Urinary bladder (tissue), 3 donors: ENCODE measurements at regions not wholly inside any gene's neighbourhood (a gene's known extent, or its start where the extent isn't known, plus 50 kb on each side); places are given as distances from the start of the nearest gene placed in this dataset.

Source experiments
- DNase-seq: peaks from one replicate; pipeline ENCODE4 v3.0.0-alpha.2; 2015; ENCODE audit errors: extremely low spot score
- H3K27ac ChIP-seq: one replicate; pipeline ENCODE4 v1.5.1; 2013; ENCODE audit warnings: low read depth, mild to moderate bottlenecking, moderate library complexity
- H3K36me3 ChIP-seq: one replicate; pipeline ENCODE4 v1.6.1; 2013; ENCODE audit warnings: mild to moderate bottlenecking, moderate library complexity; ENCODE audit not compliant: insufficient read depth
- H3K4me1 ChIP-seq: one replicate; pipeline ENCODE4 v1.6.1; 2013; ENCODE audit warnings: mild to moderate bottlenecking, moderate library complexity; ENCODE audit not compliant: insufficient read depth
- H3K4me3 ChIP-seq: one replicate; pipeline ENCODE4 v1.5.1; 2013; ENCODE audit warnings: low read depth, low read length
- WGBS: extraction: QIAGEN DNeasy Blood & Tissue Kit; methylation state at CpG from one replicate; pipeline ENCODE4 v1.1.7; 2013; 5-methylcytosine and 5-hydroxymethylcytosine counted together
- donor health status: healthy with polysubstance abuse.
- donor health status: healthy.

DNA sequence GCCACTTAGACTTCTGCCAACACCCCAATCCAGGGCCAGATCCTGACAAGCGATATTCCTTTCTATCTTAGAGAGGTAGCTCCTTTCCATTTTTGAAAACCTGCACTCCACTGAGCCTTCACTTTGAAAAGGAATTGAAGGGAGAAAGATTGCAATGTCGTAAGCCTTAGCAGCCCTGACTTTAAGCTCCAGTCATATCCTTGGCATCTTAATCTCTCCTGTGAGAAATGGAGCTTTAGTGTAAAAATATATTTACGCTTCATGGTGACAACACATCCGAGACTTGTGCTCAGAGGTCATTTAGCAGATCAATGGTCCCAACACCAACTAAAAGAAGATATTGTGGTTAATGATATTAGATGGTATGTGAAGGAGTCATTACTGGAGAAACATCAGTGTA lies 235.8 kb upstream of the MEX3C start:
- no peak for DNase-seq

GRCh38 chr18:51433881-51434280 lies 236.4 kb upstream of the MEX3C start:
- H3K4me1 ChIP-seq = no peaks in the 10 kb centered on the region
- WGBS = 78% methylated on average over 3 of the region's 3 CpGs
- H3K36me3 ChIP-seq = no peaks in the 10 kb centered on the region
- no peak for DNase-seq
- H3K27ac ChIP-seq = no peak overlapping the region
- H3K4me3 ChIP-seq = no peak overlapping the region

More for the DNA sequence above, 235.8 kb upstream of the MEX3C start:
- 86% methylated on average over 4 of the region's 4 CpGs for WGBS
- Histone ChIP-seq H3K36me3 (no peaks in the 10 kb centered on the region), H3K4me3 (no peak overlapping the region), H3K27ac (no peak overlapping the region), H3K4me1 (no peaks in the 10 kb centered on the region)

- no peak for DNase-seq
- Histone ChIP-seq H3K4me3 (no peak overlapping the region), H3K4me1 (no peaks in the 10 kb centered on the region), H3K27ac (no peak overlapping the region), H3K36me3 (no peaks in the 10 kb centered on the region)
- WGBS = 31% methylated on average over 13 of the region's 13 CpGs
Measured at GRCh38 chr18:51437280-51438271, 240.1 kb upstream of the MEX3C start.

DNA sequence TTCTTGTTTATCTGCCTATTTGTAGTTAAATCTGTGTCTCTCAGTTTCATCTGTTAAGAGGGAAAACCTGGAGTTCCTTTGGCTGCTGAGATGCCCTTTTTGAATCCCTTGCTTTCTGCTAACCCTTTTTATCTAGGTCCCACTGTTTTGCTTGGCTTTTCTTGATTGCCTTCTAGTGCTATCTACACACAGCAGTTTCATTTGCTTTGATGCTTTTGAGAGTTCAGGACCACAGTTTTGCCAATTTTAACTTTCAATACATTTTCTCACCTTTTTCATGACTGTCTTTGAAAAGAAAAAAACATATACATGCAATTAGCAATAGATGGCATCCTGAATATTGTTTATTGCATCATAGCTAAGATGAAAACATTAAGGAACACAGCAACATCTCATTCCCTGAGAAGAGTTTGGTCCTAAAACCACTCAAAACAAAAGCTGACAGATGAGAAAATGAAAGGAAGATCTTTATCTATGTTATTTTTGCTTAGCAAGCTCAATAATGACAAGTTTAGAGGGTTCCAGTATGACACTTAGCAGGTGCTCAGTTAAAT lies 241.4 kb upstream of the MEX3C start:
- Histone ChIP-seq H3K36me3 (no peaks in the 10 kb centered on the region), H3K27ac (no peak overlapping the region), H3K4me1 (no peaks in the 10 kb centered on the region), H3K4me3 (no peak overlapping the region)
- DNase-seq = no peak

GRCh38 chr18:51442012-51442411 lies 244.5 kb upstream of the MEX3C start:
- Histone ChIP-seq H3K4me3 (no peak overlapping the region), H3K4me1 (no peaks in the 10 kb centered on the region), H3K27ac (no peak overlapping the region), H3K36me3 (no peaks in the 10 kb centered on the region)
- DNase-seq = no peak

DNA sequence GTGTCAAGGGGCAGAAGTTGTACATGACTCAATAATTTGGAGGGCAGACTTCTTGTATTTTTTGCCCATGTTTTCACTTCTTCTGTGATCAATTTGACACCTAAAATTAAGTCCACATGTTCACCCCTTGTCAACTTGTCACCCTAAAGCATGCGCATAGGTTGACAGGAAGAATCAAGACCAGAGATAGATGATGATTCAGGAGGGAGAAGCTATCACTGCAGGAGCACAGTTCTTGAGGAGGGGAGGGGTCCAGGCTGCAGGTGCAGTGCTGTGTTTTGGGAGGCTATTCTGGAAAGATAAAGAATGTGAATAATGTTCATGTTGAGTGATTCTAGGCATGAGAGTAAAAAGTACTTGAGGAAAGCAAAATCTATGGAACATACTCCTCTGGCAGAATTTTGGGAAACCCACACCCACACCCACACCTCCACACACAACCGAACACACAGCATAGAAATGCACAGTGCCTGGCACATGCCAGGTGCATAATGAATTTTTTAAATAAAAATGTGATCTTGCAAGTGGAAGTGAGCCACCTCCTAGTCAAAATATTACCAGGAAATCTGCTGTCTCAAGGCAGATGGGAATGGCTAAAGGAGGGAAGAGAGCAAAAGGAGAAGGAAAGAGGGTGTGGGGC lies 249.2 kb upstream of the MEX3C start:
- Histone ChIP-seq H3K4me3 (no peak overlapping the region), H3K4me1 (no peaks in the 10 kb centered on the region), H3K27ac (no peak overlapping the region), H3K36me3 (no peaks in the 10 kb centered on the region)
- no peak for DNase-seq
- 77% methylated on average over 2 of the region's 2 CpGs for WGBS

DNA sequence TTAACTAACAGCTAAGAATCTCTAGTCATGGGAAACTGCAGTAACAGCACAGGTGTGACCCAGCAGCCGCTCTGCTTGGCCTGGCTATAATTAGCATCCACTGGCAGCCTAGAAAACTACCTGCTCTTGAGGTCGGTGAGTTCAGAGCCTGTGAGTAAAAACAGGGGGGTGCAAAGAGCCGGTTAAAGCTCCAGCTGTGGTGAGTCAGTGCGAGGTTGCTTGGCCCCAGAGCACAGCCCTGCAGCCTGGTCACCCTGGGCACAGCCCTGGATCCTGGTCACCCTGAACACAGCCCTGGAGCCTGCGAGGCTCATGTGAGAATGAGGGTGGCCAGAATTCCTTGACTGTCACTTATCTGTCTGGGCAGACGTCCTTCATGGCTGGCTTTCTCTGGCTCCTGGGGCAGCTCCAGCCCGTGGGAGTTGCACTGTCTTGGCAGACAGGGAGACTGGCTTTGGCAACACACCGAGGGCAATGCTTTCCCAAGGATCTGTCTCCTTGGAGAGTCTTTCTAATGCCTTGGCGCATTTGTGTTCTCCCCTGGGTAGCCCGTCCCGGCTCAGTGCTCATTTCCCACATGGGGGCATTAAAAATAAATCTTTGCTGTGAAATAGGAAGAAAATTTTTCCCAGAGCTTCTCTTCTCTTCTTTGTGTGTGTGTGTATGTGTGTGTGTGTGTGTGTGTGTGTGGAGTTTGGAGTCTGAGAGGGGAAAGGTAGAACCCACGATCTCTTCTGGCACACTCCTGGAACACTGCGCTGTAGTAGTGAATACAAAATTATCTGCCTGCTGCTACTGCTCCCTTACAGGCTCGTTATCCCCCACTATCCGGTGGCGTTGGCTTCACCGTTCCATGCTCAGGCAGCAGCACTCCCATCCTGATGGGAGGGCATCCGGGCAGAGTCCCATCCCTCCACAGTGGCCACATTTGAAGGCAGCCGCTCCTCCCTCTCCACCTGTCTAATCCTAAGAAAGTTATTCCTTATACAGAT lies 250.2 kb upstream of the MEX3C start:
- Histone ChIP-seq H3K36me3 (no peaks in the 10 kb centered on the region), H3K27ac (no peak overlapping the region), H3K4me3 (no peak overlapping the region), H3K4me1 (no peaks in the 10 kb centered on the region)
- WGBS = 58% methylated on average over 19 of the region's 19 CpGs
- DNase-seq = no peak

- DNase-seq = no peak
- H3K4me3 ChIP-seq = no peak overlapping the region
- H3K36me3 ChIP-seq = no peaks in the 10 kb centered on the region
- H3K4me1 ChIP-seq = no peaks in the 10 kb centered on the region
- no peak overlapping the region for H3K27ac ChIP-seq
- 75% methylated on average over 9 of the region's 9 CpGs for WGBS
Measured at GRCh38 chr18:51448949-51449348, 251.5 kb upstream of the MEX3C start.

DNA sequence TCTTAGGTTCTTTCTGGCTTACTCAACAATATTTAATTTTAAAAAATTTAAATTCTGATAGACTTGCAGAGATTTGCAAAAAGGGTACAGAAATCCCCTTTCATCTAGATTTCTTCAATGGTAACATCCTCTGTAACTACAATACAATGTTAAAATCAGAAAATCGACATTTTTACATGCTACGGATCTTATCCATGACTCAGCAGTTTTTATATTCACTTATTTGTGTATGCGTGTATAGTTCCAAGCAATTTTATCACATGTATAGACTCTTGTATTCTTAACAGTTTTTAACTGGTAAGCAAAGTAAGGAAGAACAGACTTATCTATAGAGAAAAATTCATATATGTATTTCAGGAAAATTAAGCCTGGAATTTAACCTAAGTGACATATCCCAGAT lies 256.1 kb upstream of the MEX3C start:
- Histone ChIP-seq H3K27ac (no peak overlapping the region), H3K4me3 (no peak overlapping the region), H3K4me1 (no peaks in the 10 kb centered on the region), H3K36me3 (no peaks in the 10 kb centered on the region)
- 89% methylated on average over 3 of the region's 3 CpGs for WGBS
- DNase-seq = no peak

- Histone ChIP-seq H3K36me3 (no peaks in the 10 kb centered on the region), H3K4me1 (no peaks in the 10 kb centered on the region), H3K4me3 (no peak overlapping the region), H3K27ac (no peak overlapping the region)
- 89% methylated on average over 1 of the region's 1 CpG for WGBS
- DNase-seq = no peak
Measured at GRCh38 chr18:51458861-51459260, 261.4 kb upstream of the MEX3C start.

- Histone ChIP-seq H3K4me1 (no peaks in the 10 kb centered on the region), H3K36me3 (no peaks in the 10 kb centered on the region), H3K27ac (no peak overlapping the region), H3K4me3 (no peak overlapping the region)
- WGBS = 86% methylated on average over 1 of the region's 1 CpG
- no peak for DNase-seq
Measured at GRCh38 chr18:51461956-51462355, 264.5 kb upstream of the MEX3C start.

DNA sequence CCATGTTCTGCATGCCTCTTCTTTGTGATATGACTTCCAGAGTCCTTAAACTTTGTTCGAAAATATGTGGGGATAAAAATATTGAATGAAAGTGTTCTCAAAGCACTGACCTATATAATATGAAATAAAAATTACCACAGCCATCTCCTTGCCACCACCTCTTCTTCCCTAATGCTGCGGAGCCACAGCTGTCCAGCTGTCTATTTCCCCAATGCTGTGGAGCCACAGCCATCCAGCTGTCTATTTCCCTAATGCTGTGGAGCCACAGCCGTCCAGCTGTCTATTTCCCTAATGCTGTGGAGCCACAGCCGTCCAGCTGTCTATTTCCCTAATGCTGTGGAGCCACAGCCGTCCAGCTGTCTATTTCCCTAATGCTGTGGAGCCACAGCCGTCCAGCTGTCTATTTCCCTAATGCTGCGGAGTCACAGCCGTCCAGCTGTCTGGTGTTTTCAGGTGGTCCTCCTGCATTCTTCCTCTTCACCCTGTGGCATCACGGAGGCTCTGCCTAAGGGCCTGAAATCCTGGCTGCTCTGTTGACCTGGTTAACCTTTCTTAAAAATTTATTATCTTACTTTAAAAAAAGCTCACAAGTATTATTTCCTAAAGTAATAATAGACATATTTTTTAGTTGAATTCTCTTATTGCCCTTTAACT lies 266.1 kb upstream of the MEX3C start:
- WGBS = 72% methylated on average over 8 of the region's 9 CpGs
- Histone ChIP-seq H3K27ac (no peak overlapping the region), H3K4me1 (no peaks in the 10 kb centered on the region), H3K4me3 (no peak overlapping the region), H3K36me3 (no peaks in the 10 kb centered on the region)
- DNase-seq = no peak

- Histone ChIP-seq H3K4me1 (no peaks in the 10 kb centered on the region), H3K36me3 (no peaks in the 10 kb centered on the region), H3K27ac (no peak overlapping the region), H3K4me3 (no peak overlapping the region)
- 82% methylated on average over 6 of the region's 6 CpGs for WGBS
- DNase-seq = no peak
Measured at GRCh38 chr18:51478908-51479307, 281.4 kb upstream of the MEX3C start.
